ENCODE measurements at regions not wholly inside any gene's neighbourhood (a gene's known extent, or its start where the extent isn't known, plus 50 kb on each side); places are given as distances from the start of the nearest gene placed in this dataset.
"Not testable (repeated sequence)": the region's sequence is repeated elsewhere in the genome, so short reads cannot be mapped to it uniquely, and the experiment has no call there.

GRCh38 chr3:118641608-118642007, 393.0 kb downstream of the IGSF11 start:
- DNase-seq, result no peak

GRCh38 chr3:118671192-118671591, 363.5 kb downstream of the IGSF11 start:
- no peak for DNase-seq

- DNase-seq, result no peak
Measured at GRCh38 chr3:118675305-118675704, 359.3 kb downstream of the IGSF11 start.

- not testable (repeated sequence) for DNase-seq
Measured at GRCh38 chr3:118678663-118679062, 356.0 kb downstream of the IGSF11 start.

GRCh38 chr3:118682921-118683320, 351.7 kb downstream of the IGSF11 start:
- DNase-seq, result no peak

GRCh38 chr3:118683636-118684035, 351.0 kb downstream of the IGSF11 start:
- no peak for DNase-seq

GRCh38 chr3:118688396-118688884, 346.2 kb downstream of the IGSF11 start:
- DNase-seq, result no peak

GRCh38 chr3:118692416-118692815, 342.2 kb downstream of the IGSF11 start:
- DNase-seq, result no peak

- no peak for DNase-seq
Measured at GRCh38 chr3:118705487-118706219, 329.0 kb downstream of the IGSF11 start.

GRCh38 chr3:118707991-118708390, 326.7 kb downstream of the IGSF11 start:
- no peak for DNase-seq

- DNase-seq, result no peak
Measured at GRCh38 chr3:118710532-118710931, 324.1 kb downstream of the IGSF11 start.

- DNase-seq, result no peak
Measured at GRCh38 chr3:118713502-118714207, 321.0 kb downstream of the IGSF11 start.

- no peak for DNase-seq
Measured at GRCh38 chr3:118714800-118715199, 319.8 kb downstream of the IGSF11 start.

- no peak for DNase-seq
Measured at GRCh38 chr3:118729546-118729945, 305.1 kb downstream of the IGSF11 start.

GRCh38 chr3:118734664-118735063, 300.0 kb downstream of the IGSF11 start:
- DNase-seq, result no peak

GRCh38 chr3:118736107-118736506, 298.5 kb downstream of the IGSF11 start:
- no peak for DNase-seq

- DNase-seq, result no peak
Measured at GRCh38 chr3:118740722-118741290, 293.8 kb downstream of the IGSF11 start.

- no peak for DNase-seq
Measured at GRCh38 chr3:118742760-118743159, 291.9 kb downstream of the IGSF11 start.

GRCh38 chr3:118744186-118744585, 290.5 kb downstream of the IGSF11 start:
- DNase-seq, result no peak

- DNase-seq, result no peak
Measured at GRCh38 chr3:118754406-118755252, 280.0 kb downstream of the IGSF11 start.

GRCh38 chr3:118755253-118755801, 279.3 kb downstream of the IGSF11 start:
- DNase-seq, result no peak

GRCh38 chr3:118760585-118761290, 273.9 kb downstream of the IGSF11 start:
- DNase-seq, result no peak
